ENCODE measurements at regions not wholly inside any gene's neighbourhood (a gene's known extent, or its start where the extent isn't known, plus 50 kb on each side); places are given as distances from the start of the nearest gene placed in this dataset.

GRCh38 chr11:69965821-69966582, 112.1 kb upstream of the ANO1 start:
- TF ChIP-seq CTCF (IDR thresholded peaks at IDR 0.05) (no peak), EP300 (IDR thresholded peaks at IDR 0.05) (no peak), POLR2A (IDR thresholded peaks at IDR 0.05) (no peak)

Measured in ovary (tissue), 3 donors.